Astrocyte (in vitro differentiated cells and primary cell): ENCODE measurements at regions not wholly inside any gene's neighbourhood (a gene's known extent, or its start where the extent isn't known, plus 50 kb on each side); places are given as distances from the start of the nearest gene placed in this dataset.

Experiments
- DNase-seq: peaks from one replicate; pipeline ENCODE4 v3.0.0-alpha.2; 2010; ENCODE audit warnings: low read depth
- FAIRE-seq: peaks from 2 replicates; lab custom pipeline; 2011; peaks lifted over from hg19 to GRCh38; lab: Jason Lieb, UNC
- H2AFZ ChIP-seq: 2 replicates; pipeline ENCODE4 v1.6.0; 2012; ENCODE audit warnings: low read depth, low read length, inconsistent platforms
- H3K27ac ChIP-seq: 2 replicates; pipeline ENCODE4 v1.5.1; 2011; ENCODE audit warnings: low read depth, low read length, inconsistent platforms
- H3K27me3 ChIP-seq: 2 replicates; pipeline ENCODE4 v1.6.0; 2011; ENCODE audit warnings: low read length, inconsistent platforms; ENCODE audit not compliant: insufficient read depth
- H3K36me3 ChIP-seq: 2 replicates; pipeline ENCODE4 v1.5.1; 2011; ENCODE audit warnings: low read length, inconsistent platforms; ENCODE audit not compliant: insufficient read depth
- H3K4me1 ChIP-seq: 2 replicates; pipeline ENCODE4 v1.5.1; 2011; ENCODE audit warnings: low read length, inconsistent platforms; ENCODE audit not compliant: insufficient read depth
- H3K4me2 ChIP-seq: 2 replicates; pipeline ENCODE4 v1.6.0; 2012; ENCODE audit warnings: low read length, inconsistent platforms
- H3K4me3 ChIP-seq: 2 replicates; pipeline ENCODE4 v1.5.1; 2011; ENCODE audit warnings: low read depth, mild to moderate bottlenecking, low read length, inconsistent platforms; ENCODE audit not compliant: insufficient read depth
- H3K79me2 ChIP-seq: 2 replicates; pipeline ENCODE4 v1.6.0; 2012; ENCODE audit warnings: mild to moderate bottlenecking, low read length, inconsistent platforms; ENCODE audit not compliant: insufficient read depth
- H3K9ac ChIP-seq: 2 replicates; pipeline ENCODE4 v1.6.0; 2012; ENCODE audit warnings: mild to moderate bottlenecking, low read length, inconsistent platforms
- H3K9me3 ChIP-seq: 2 replicates; pipeline ENCODE4 v1.5.1; 2012; ENCODE audit warnings: low read depth, mild to moderate bottlenecking, low read length, inconsistent platforms; ENCODE audit not compliant: insufficient read depth
- H4K20me1 ChIP-seq: 2 replicates; pipeline ENCODE4 v1.6.0; 2012; ENCODE audit warnings: low read length, inconsistent platforms; ENCODE audit not compliant: insufficient read depth
- H3K27ac Mint-ChIP-seq: one replicate; pipeline ENCODE4 v1.8.0; 2021; ENCODE audit warnings: mild to moderate bottlenecking, mixed read lengths; ENCODE audit not compliant: unreplicated experiment
- H3K27me3 Mint-ChIP-seq: one replicate; pipeline ENCODE4 v1.8.0; 2021; ENCODE audit warnings: low read depth, mixed read lengths; ENCODE audit not compliant: unreplicated experiment
- H3K36me3 Mint-ChIP-seq: one replicate; pipeline ENCODE4 v1.8.0; 2021; ENCODE audit warnings: low read depth, mixed read lengths; ENCODE audit not compliant: unreplicated experiment
- H3K4me1 Mint-ChIP-seq: one replicate; pipeline ENCODE4 v1.8.0; 2021; ENCODE audit warnings: low read depth, mixed read lengths; ENCODE audit not compliant: unreplicated experiment
- H3K4me3 Mint-ChIP-seq: one replicate; pipeline ENCODE4 v1.8.0; 2021; ENCODE audit warnings: mild to moderate bottlenecking, moderate library complexity, mixed read lengths; ENCODE audit not compliant: unreplicated experiment
- H3K9me3 Mint-ChIP-seq: one replicate; pipeline ENCODE4 v1.8.0; 2021; ENCODE audit warnings: mild to moderate bottlenecking, mixed read lengths; ENCODE audit not compliant: unreplicated experiment
- EZH2 ChIP-seq: IDR thresholded peaks from 2 replicates; pipeline ENCODE4 v1.6.1; 2012; ENCODE audit warnings: mild to moderate bottlenecking, low read length, inconsistent platforms; ENCODE audit not compliant: insufficient read depth
- TF ChIP-seq, protein P1 (sequence below): IDR thresholded peaks from 2 replicates; pipeline ENCODE4 v1.5.1; 2011; ENCODE audit warnings: low read depth, mild to moderate bottlenecking, inconsistent platforms, low read length, moderate library complexity; ENCODE audit not compliant: insufficient read depth

DNA sequence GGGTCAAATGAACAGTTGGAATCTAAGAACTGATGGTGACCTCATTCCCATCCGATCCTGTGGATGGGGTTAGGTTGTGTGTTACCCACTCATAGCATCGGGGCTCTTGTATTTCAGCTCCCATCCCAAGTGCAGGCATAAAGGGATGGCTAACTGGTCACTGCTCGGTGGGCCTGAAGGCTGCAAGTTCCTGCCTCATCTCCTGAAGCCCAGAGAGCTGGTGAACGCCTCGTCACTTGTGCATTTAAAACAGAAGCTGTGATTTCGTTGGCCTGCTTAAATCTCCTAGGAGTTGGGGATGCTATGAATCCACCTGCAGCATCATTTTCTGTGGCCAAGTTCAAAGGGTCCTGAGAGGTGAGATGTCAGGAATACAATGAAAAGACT lies 477.0 kb downstream of the TBC1D22A start:
- Histone ChIP-seq H3K27ac (no peak overlapping the region), H2AFZ (no peak overlapping the region), H3K9me3 (no peaks in the 10 kb centered on the region), H4K20me1 (no peaks in the 10 kb centered on the region), H3K9ac (no peak overlapping the region), H3K36me3 (no peaks in the 10 kb centered on the region), H3K27me3 (no peaks in the 10 kb centered on the region), H3K79me2 (no peaks in the 10 kb centered on the region), H3K4me3 (no peak overlapping the region), H3K4me1 (no peaks in the 10 kb centered on the region), H3K4me2 (no peak overlapping the region)
- no peak for TF ChIP-seq EZH2
- TF ChIP-seq, protein P1, sequence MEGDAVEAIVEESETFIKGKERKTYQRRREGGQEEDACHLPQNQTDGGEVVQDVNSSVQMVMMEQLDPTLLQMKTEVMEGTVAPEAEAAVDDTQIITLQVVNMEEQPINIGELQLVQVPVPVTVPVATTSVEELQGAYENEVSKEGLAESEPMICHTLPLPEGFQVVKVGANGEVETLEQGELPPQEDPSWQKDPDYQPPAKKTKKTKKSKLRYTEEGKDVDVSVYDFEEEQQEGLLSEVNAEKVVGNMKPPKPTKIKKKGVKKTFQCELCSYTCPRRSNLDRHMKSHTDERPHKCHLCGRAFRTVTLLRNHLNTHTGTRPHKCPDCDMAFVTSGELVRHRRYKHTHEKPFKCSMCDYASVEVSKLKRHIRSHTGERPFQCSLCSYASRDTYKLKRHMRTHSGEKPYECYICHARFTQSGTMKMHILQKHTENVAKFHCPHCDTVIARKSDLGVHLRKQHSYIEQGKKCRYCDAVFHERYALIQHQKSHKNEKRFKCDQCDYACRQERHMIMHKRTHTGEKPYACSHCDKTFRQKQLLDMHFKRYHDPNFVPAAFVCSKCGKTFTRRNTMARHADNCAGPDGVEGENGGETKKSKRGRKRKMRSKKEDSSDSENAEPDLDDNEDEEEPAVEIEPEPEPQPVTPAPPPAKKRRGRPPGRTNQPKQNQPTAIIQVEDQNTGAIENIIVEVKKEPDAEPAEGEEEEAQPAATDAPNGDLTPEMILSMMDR: no peak
- Mint-ChIP-seq H3K4me3 (no peak overlapping the region), H3K36me3 (peaks cover 6% of the 10 kb centered on the region), H3K9me3 (peaks cover 3% of the 10 kb centered on the region), H3K27me3 (peaks cover 3% of the 10 kb centered on the region), H3K27ac (no peak overlapping the region), H3K4me1 (no peaks in the 10 kb centered on the region)
- FAIRE-seq (no peak), DNase-seq (no peak)

DNA sequence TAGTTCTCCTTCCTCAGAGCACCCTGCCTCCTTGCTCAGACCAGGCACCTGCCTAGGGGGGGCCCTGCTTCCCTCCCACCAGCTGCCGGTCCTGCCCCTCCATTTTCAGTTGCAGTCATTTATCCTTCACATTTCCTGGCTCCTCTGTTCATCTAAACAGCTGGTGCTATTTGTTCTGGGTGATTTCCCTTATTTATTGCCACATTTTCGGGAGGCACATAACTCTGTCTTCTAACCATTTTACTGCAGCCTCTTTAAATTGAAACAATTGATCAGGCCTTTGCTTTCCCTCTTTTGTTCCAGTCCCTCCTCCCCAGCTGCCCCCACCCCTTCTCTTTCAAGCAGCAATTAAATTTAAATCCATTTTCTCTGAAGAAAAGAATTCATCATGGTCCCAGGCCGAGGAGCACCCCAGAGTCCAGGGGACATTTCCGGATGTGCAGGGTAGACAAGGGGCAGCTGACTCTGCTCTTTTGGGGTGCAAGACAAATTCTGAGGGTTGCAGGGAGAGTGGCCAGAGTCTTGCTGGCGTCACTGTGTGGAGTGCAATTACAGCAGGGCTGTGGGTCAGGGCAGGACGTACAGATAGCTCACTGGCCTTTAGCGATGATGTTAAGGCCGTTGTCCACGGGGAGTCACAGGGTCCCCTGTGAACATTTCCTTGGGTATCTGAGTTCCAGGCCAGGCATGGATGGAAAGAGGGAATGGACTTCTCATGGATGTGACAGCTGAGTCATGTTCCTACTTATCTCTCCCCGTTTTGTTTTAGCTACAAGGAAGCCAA lies 476.4 kb downstream of the TBC1D22A start:
- H3K4me1 Mint-ChIP-seq: no peaks in the 10 kb centered on the region
- no peak overlapping the region for H3K4me3 Mint-ChIP-seq
- no peak overlapping the region for H3K27ac Mint-ChIP-seq
- Histone ChIP-seq H3K9me3 (no peaks in the 10 kb centered on the region), H3K4me3 (no peak overlapping the region), H3K27me3 (no peaks in the 10 kb centered on the region), H3K4me2 (no peak overlapping the region), H2AFZ (no peak overlapping the region), H3K9ac (no peak overlapping the region), H3K79me2 (no peaks in the 10 kb centered on the region), H3K4me1 (no peaks in the 10 kb centered on the region), H4K20me1 (no peaks in the 10 kb centered on the region), H3K27ac (no peak overlapping the region), H3K36me3 (no peaks in the 10 kb centered on the region)
- TF ChIP-seq, protein P1: no peak
- no peak for TF ChIP-seq EZH2
- H3K27me3 Mint-ChIP-seq: peaks cover 3% of the 10 kb centered on the region
- peaks cover 3% of the 10 kb centered on the region for H3K9me3 Mint-ChIP-seq
- peaks cover 6% of the 10 kb centered on the region for H3K36me3 Mint-ChIP-seq
- FAIRE-seq: no peak
- DNase-seq: no peak

GRCh38 chr22:47237890-47238480 lies 475.5 kb downstream of the TBC1D22A start:
- no peak overlapping the region for H3K4me3 ChIP-seq
- H3K27ac ChIP-seq: no peak overlapping the region
- no peak overlapping the region for H3K9ac ChIP-seq
- no peak overlapping the region for H3K4me3 Mint-ChIP-seq
- no peaks in the 10 kb centered on the region for H3K79me2 ChIP-seq
- no peak for TF ChIP-seq EZH2
- TF ChIP-seq, protein P1: no peak
- H3K9me3 ChIP-seq: peaks cover 1% of the 10 kb centered on the region
- FAIRE-seq (no peak), DNase-seq (no peak)
- H3K27me3 Mint-ChIP-seq: peaks cover 3% of the 10 kb centered on the region
- peaks cover 6% of the 10 kb centered on the region for H3K36me3 Mint-ChIP-seq
- peaks cover 9% of the 10 kb centered on the region for H3K9me3 Mint-ChIP-seq
- H3K4me2 ChIP-seq: no peak overlapping the region
- H3K4me1 ChIP-seq: no peaks in the 10 kb centered on the region
- H3K36me3 ChIP-seq: no peaks in the 10 kb centered on the region
- H3K27me3 ChIP-seq: no peaks in the 10 kb centered on the region
- H3K4me1 Mint-ChIP-seq: no peaks in the 10 kb centered on the region
- no peaks in the 10 kb centered on the region for H4K20me1 ChIP-seq
- H3K27ac Mint-ChIP-seq: no peak overlapping the region
- no peak overlapping the region for H2AFZ ChIP-seq
